Nucleus accumbens (tissue), 56 donors: ENCODE measurements at regions not wholly inside any gene's neighbourhood (a gene's known extent, or its start where the extent isn't known, plus 50 kb on each side); places are given as distances from the start of the nearest gene placed in this dataset.

Experiments used
- DNase-seq, 56 donors: peaks; one replicate each; lab custom pipeline; 2025; lab: John Stamatoyannopoulos, UW

DNA sequence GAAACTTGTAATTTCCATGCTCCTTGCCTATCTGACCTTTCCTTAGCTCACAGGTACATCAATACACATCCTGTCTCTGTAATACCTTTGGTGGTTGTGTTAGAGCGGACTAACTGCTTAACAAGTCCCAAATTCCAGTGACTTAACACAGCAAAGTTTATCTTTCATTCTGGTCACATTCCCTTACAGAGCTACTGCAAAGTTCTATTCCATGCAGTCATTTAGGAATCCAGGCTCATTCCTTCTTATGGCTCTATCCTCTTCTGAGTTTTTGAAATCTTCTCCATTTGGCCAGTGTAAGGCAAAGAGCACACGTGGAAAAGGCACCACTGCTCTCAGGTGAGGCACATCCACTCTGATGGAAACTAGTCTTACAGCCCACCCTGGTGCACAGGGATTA lies 238.6 kb upstream of the ANKRD55 start:
- DNase-seq = no peak

GRCh38 chr5:56470007-56470406 lies 236.9 kb upstream of the ANKRD55 start:
- no peak for DNase-seq

GRCh38 chr5:56468277-56468676 lies 235.1 kb upstream of the ANKRD55 start:
- no peak for DNase-seq

GRCh38 chr5:56467176-56467717 lies 234.1 kb upstream of the ANKRD55 start:
- DNase-seq = no peak

- DNase-seq = no peak
Measured at GRCh38 chr5:56466136-56466816, 233.1 kb upstream of the ANKRD55 start.

GRCh38 chr5:56465769-56466135 lies 232.6 kb upstream of the ANKRD55 start:
- DNase-seq = no peak

- no peak for DNase-seq
Measured at GRCh38 chr5:56464935-56465768, 232.0 kb upstream of the ANKRD55 start.

GRCh38 chr5:56463944-56464571 lies 230.9 kb upstream of the ANKRD55 start:
- no peak for DNase-seq

DNA sequence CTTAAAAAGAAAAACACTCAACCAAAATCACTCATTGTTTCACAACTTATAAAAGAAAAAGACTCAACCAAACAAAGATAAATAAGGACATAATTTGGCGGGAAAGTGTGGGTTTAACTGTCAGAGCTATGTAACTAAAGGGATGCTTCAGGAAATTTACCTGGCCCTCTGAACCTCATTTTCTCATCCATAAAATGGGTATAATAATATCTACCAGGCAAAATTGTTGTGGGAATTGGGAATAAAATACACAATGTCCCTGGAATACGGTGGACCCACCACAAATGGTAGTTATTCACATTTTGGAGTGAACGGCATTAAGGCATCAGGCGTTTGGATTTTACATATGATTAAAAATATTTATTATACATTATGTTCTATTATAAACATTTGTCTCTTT lies 228.5 kb upstream of the ANKRD55 start:
- no peak for DNase-seq

DNA sequence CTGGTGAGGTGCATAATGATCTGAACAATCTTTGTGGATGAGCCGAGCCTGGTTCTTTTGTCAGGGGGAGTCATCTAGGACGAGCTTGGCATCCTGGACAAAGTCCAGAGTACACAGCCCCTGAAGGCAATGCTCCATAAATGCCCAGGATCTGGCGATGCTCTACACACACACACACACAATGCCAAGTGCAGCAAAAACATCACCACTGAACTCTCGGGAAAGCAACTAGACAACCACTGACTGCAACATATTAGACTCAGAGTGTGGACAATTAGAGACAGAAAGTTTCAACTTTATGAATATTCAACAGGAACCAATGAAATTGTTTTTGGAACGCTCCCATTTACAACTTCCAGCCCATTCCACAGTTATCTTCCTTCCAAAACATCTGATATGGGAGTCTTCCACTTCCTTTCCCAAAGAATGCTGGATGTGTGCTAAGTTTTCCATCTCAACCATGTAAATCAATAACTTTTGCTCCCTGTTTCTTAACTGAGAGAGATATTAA lies 227.6 kb upstream of the ANKRD55 start:
- DNase-seq = no peak

- DNase-seq = no peak
Measured at GRCh38 chr5:56460195-56460546, 227.0 kb upstream of the ANKRD55 start.

DNA sequence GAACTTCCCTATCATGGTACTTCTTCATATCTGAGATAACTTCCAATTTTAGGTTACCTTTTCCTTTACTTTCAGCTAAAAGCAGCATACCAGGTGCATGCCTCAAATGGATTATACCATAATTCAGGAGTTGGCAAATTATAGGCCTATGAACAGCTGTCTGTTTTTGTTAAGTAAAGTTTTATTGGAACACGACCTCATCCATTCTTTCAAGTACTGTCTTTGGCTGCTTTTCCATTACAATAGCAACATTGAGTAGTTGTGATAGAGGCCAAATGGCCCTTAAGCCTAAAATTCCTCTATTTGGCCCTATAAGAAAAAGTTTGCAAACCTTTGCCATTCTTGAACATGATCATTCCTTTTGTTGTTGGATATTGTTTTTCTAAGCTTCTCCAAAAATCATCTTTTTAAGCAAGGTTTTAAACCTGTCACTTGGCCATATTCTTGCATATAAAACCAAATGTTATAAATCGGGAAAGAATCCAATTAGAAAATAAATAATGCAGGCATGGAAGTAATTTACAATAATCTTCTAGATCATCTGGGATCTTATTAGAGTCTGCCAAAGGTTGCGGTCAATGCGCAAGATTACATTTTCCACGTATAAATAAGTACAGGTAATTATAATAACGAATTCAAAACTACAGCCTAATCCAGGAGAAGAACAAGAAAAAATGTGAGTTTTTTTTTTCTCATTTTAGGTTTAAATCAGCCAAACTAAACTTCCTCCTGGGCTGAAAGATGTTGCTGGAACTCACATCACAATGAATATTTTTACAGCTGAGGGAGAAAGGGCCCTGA lies 226.5 kb upstream of the ANKRD55 start:
- no peak for DNase-seq

DNA sequence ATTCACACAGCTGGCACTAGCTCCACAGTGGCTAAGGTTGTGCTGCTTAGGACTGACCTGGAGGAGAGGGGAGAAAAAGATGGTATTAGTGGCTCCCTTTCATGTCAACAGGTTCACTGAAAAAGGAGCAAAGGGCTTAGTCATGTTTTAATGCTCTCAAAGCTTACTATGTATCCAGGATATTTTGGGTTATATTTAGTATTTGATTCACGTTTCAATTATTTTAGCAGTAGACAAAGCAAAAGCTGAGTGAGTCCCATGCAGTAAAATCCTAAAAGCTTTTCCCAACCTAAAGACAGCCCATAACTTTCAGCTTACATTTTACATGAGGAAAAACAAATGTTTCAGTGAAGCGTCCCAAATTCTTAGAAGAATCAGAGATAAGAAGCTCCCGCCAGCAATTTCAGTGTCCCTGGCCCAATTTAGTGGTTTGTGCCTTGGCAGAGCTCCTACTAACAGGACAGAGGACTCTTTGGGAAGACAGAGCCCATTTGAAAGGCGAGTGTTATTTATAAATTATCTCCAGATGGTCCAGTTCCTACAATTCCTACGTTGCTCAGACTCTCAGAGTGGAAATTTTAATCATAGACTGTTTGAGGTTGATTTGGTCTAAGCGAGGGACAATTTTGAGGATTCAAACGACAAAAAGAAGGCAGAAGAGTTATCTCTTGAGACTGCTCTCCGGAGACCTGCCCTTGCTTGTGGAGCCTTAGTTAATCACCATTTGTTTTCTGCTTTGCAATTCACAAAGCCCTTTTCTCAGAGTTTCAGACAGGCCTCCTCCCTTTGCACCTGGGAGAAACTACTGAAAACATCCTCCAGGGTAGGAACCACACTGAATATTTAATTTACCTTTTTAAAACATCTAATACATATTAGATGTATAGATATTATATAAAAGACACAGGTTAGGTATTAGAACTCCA lies 225.0 kb upstream of the ANKRD55 start:
- DNase-seq = peak in 1 of 56 donors; percentile 4

DNA sequence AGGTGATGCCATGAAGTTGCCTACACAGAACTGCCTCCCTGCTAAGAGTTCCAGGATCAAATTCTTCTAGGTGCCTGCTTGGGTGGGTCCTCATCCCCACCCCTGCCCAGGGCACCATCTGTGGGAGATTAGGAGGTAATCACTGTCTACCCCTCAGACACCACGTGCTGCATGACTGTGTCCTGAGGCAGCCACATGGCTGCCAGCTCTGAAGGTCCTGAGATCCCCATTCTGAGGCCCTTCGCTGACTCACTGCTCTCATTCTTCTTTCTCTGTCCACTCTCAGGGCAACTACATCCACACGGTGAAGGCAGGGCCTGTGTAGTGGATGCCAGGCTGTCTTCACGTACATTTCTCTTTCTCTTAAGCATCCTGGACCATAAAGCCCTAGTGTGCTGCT lies 222.9 kb upstream of the ANKRD55 start:
- DNase-seq = no peak

DNA sequence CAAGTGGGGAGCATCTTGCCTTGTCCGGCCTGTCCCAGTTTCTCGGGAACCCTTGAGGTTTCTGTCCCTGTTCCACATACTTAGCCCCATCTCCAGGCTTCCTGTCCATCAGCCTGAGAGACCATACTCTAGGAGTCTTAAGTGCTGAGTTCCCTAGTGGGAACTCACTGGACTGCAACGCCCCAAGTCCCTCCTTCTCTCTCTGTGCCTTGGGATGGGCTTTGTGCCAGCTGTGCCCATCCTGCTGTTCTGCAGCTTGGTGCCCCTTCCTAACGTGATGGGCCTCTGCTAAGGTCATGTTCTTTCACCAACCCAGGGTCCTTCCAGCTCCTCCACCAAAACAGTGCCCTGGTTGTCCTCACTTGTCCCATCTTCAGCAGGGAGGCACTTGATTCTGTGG lies 222.3 kb upstream of the ANKRD55 start:
- no peak for DNase-seq

- no peak for DNase-seq
Measured at GRCh38 chr5:56454219-56454862, 221.2 kb upstream of the ANKRD55 start.

GRCh38 chr5:56451742-56452141 lies 218.6 kb upstream of the ANKRD55 start:
- DNase-seq = no peak

GRCh38 chr5:56450766-56451165 lies 217.6 kb upstream of the ANKRD55 start:
- peak in 3 of 56 donors; percentile 3 to 16 (median 4) for DNase-seq
